ENCODE measurements at regions not wholly inside any gene's neighbourhood (a gene's known extent, or its start where the extent isn't known, plus 50 kb on each side); places are given as distances from the start of the nearest gene placed in this dataset.
"Not testable (repeated sequence)": the region's sequence is repeated elsewhere in the genome, so short reads cannot be mapped to it uniquely, and the experiment has no call there.

GRCh38 chr2:153420394-153420793, 58.2 kb downstream of the RPRM start:
- DNase-seq, result no peak

- no peak for DNase-seq
Measured at GRCh38 chr2:153417077-153417476, 61.5 kb downstream of the RPRM start.

GRCh38 chr2:153416071-153416470, 62.5 kb downstream of the RPRM start:
- no peak for DNase-seq

- DNase-seq, result no peak
Measured at GRCh38 chr2:153408710-153409385, 69.7 kb downstream of the RPRM start.

- DNase-seq, result no peak
Measured at GRCh38 chr2:153405196-153405595, 73.4 kb downstream of the RPRM start.

- DNase-seq, result no peak
Measured at GRCh38 chr2:153404792-153405191, 73.8 kb downstream of the RPRM start.

- no peak for DNase-seq
Measured at GRCh38 chr2:153403940-153404339, 74.6 kb downstream of the RPRM start.

GRCh38 chr2:153403352-153403751, 75.2 kb downstream of the RPRM start:
- not testable (repeated sequence) for DNase-seq

GRCh38 chr2:153394686-153395085, 83.9 kb downstream of the RPRM start:
- DNase-seq, result no peak

GRCh38 chr2:153394247-153394646, 84.3 kb downstream of the RPRM start:
- no peak for DNase-seq

- no peak for DNase-seq
Measured at GRCh38 chr2:153393518-153393917, 85.0 kb downstream of the RPRM start.

GRCh38 chr2:153391131-153391530, 87.4 kb downstream of the RPRM start:
- no peak for DNase-seq

- DNase-seq, result no peak
Measured at GRCh38 chr2:153388246-153388645, 90.3 kb downstream of the RPRM start.

- no peak for DNase-seq
Measured at GRCh38 chr2:153387203-153387602, 91.4 kb downstream of the RPRM start.

- DNase-seq, result no peak
Measured at GRCh38 chr2:153386481-153386897, 92.1 kb downstream of the RPRM start.

- no peak for DNase-seq
Measured at GRCh38 chr2:153373510-153374279, 104.9 kb downstream of the RPRM start.

GRCh38 chr2:153360239-153360638, 118.3 kb downstream of the RPRM start:
- no peak for DNase-seq

- DNase-seq, result no peak
Measured at GRCh38 chr2:153354377-153354776, 124.2 kb downstream of the RPRM start.

GRCh38 chr2:153349603-153350002, 129.0 kb downstream of the RPRM start:
- DNase-seq, result no peak

GRCh38 chr2:153347818-153348495, 130.6 kb downstream of the RPRM start:
- DNase-seq, result no peak

- DNase-seq, result no peak
Measured at GRCh38 chr2:153320879-153321278, 157.7 kb downstream of the RPRM start.

GRCh38 chr2:153311432-153311831, 167.1 kb downstream of the RPRM start:
- no peak for DNase-seq

GRCh38 chr2:153308466-153308865, 170.1 kb downstream of the RPRM start:
- DNase-seq, result no peak

- DNase-seq, result no peak
Measured at GRCh38 chr2:153307223-153307622, 171.3 kb downstream of the RPRM start.
